Kidney (tissue), 13 donors: ENCODE measurements at regions not wholly inside any gene's neighbourhood (a gene's known extent, or its start where the extent isn't known, plus 50 kb on each side); places are given as distances from the start of the nearest gene placed in this dataset.

Experiments used
- DNase-seq, 5 donors: peaks; one replicate each; pipeline ENCODE4 v3.0.0-alpha.2; 2013 to 2020
- FAIRE-seq: peaks from 2 replicates; lab custom pipeline; 2012; peaks lifted over from hg19 to GRCh38; lab: Jason Lieb, UNC
- H3K27ac ChIP-seq, 2 donors: one replicate each; pipeline ENCODE4 v1.7.0; 2013; ENCODE audit warnings: low read depth in 2 of 2, low read length in 2 of 2, inconsistent platforms in 1 of 2
- H3K27me3 ChIP-seq: one replicate; pipeline ENCODE4 v1.7.1; 2013; ENCODE audit warnings: low read length, inconsistent platforms; ENCODE audit not compliant: control insufficient read depth, insufficient read depth
- H3K36me3 ChIP-seq, 3 donors: one replicate each; pipeline versions ENCODE4 v1.7.0 to v1.7.1; 2013; ENCODE audit warnings: low read length in 3 of 3, control low read depth in 1 of 3, inconsistent platforms in 1 of 3; ENCODE audit not compliant: insufficient read depth in 3 of 3, control insufficient read depth in 2 of 3
- H3K4me1 ChIP-seq, 3 donors: one replicate each; pipeline versions ENCODE4 v1.7.0 to v1.7.1; 2013; ENCODE audit warnings: low read length in 3 of 3, inconsistent platforms in 1 of 3, low read depth in 1 of 3; ENCODE audit not compliant: control insufficient read depth in 2 of 3, insufficient read depth in 2 of 3
- H3K4me3 ChIP-seq, 3 donors: one replicate each; pipeline versions ENCODE4 v1.7.0 to v1.8.1; 2013; ENCODE audit warnings: low read length in 3 of 3, control low read depth in 1 of 3, inconsistent platforms in 1 of 3
- H3K9ac ChIP-seq, 3 donors: one replicate each; pipeline versions ENCODE4 v1.7.0 to v1.7.1; 2013; ENCODE audit warnings: low read length in 3 of 3, control low read depth in 1 of 3, inconsistent platforms in 1 of 3
- H3K9me3 ChIP-seq, 3 donors: one replicate each; pipeline versions ENCODE4 v1.7.0 to v1.7.1; 2013; ENCODE audit warnings: low read length in 3 of 3, control low read depth in 1 of 3, inconsistent platforms in 1 of 3; ENCODE audit not compliant: control insufficient read depth in 2 of 3, insufficient read depth in 1 of 3
- CTCF ChIP-seq: IDR thresholded peaks from 3 replicates; pipeline ENCODE4 v1.5.1; 2012; ENCODE audit warnings: mild to moderate bottlenecking, moderate library complexity, borderline replicate concordance; ENCODE audit not compliant: insufficient read depth; ENCODE audit errors: extremely low read depth
- intact Hi-C: fragments of 100-400 bp; cut with DNase I; formaldehyde crosslinking; loops from one replicate; pipeline ENCODE4 v1.11.1; 2022
- donor health status: control.
- donor health status: control.
- donor health status: control.
- donor health status: control.
- donor health status: control.
- donor health status: DM: yes; HTN: yes; CAD: no.
- donor health status: Normal renal cell carcinoma (clear cell type).

- no peak for DNase-seq
- no peak overlapping the region for H3K9ac ChIP-seq
- H3K27ac ChIP-seq = no peak overlapping the region
- H3K36me3 ChIP-seq = no peaks in the 10 kb centered on the region
- no peak overlapping the region for H3K4me3 ChIP-seq
- H3K4me1 ChIP-seq = no peaks in the 10 kb centered on the region
- no peaks in the 10 kb centered on the region for H3K27me3 ChIP-seq
- no peak for FAIRE-seq
- intact Hi-C loops = no loop called here
- no peak for TF ChIP-seq CTCF
- no peaks in the 10 kb centered on the region for H3K9me3 ChIP-seq
Measured at GRCh38 chr3:159144472-159144871, 342.6 kb downstream of the MFSD1 start.

- DNase-seq (peak in 2 of 5 donors; percentile 22 to 40), FAIRE-seq (no peak)
- Histone ChIP-seq H3K9ac (no peak overlapping the region), H3K4me1 (no peaks in the 10 kb centered on the region), H3K9me3 (no peaks in the 10 kb centered on the region), H3K27ac (no peak overlapping the region), H3K4me3 (no peak overlapping the region), H3K27me3 (no peaks in the 10 kb centered on the region), H3K36me3 (no peaks in the 10 kb centered on the region)
- intact Hi-C loops = no loop called here
- TF ChIP-seq CTCF = no peak
Measured at GRCh38 chr3:159144891-159145290, 343.0 kb downstream of the MFSD1 start.

- DNase-seq = no peak
- no peaks in the 10 kb centered on the region for H3K27me3 ChIP-seq
- FAIRE-seq = no peak
- no peak overlapping the region for H3K4me3 ChIP-seq
- H3K9me3 ChIP-seq = no peaks in the 10 kb centered on the region
- H3K27ac ChIP-seq = no peak overlapping the region
- no peaks in the 10 kb centered on the region for H3K4me1 ChIP-seq
- intact Hi-C loops = no loop called here
- no peak for TF ChIP-seq CTCF
- no peak overlapping the region for H3K9ac ChIP-seq
- no peaks in the 10 kb centered on the region for H3K36me3 ChIP-seq
Measured at GRCh38 chr3:159146392-159146791, 344.5 kb downstream of the MFSD1 start.

- no peak for TF ChIP-seq CTCF
- Histone ChIP-seq H3K27ac (no peak overlapping the region), H3K36me3 (no peaks in the 10 kb centered on the region), H3K4me3 (no peak overlapping the region), H3K9ac (no peak overlapping the region), H3K9me3 (no peaks in the 10 kb centered on the region), H3K27me3 (no peaks in the 10 kb centered on the region), H3K4me1 (no peaks in the 10 kb centered on the region)
- no peak for FAIRE-seq
- intact Hi-C loops = no loop called here
- DNase-seq = no peak
Measured at GRCh38 chr3:159146856-159147435, 345.1 kb downstream of the MFSD1 start.
